ENCODE measurements at regions not wholly inside any gene's neighbourhood (a gene's known extent, or its start where the extent isn't known, plus 50 kb on each side); places are given as distances from the start of the nearest gene placed in this dataset.

DNA sequence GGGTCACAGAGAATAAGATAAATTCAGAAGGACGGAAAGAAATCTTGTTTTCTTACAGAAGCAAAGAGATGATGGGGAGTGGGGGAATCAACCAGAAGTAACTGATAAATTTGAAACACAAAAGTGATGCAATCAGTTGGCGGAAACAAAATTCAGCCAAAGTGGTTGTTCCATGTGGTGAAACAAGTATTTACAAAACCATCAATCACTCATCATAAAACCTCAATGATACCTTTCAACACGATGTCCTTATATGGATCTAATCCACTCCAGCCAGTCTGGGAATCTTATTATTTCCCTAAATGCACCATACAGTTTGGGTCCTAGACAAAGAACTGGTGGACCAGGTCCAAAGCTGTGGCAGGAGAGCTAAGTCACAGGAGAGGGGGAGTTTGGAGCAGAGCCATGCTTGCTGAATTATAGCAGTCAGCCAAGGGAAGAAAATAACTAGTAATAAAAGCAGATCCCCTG, 303.8 kb upstream of the LRRC7 start:
- Mint-ChIP-seq H3K9me3 (no peaks in the 10 kb centered on the region), H3K36me3 (ENCODE audit: low read depth) (no peaks in the 10 kb centered on the region), H3K27me3 (ENCODE audit: low read depth) (peaks cover 3% of the 10 kb centered on the region), H3K4me3 (peak overlapping the region in 1 of 3 experiments; percentile 4), H3K4me1 (peaks cover 34% of the 10 kb centered on the region), H3K27ac (peak overlapping the region; percentile 17 to 77 (median 72))
- TF ChIP-seq, protein P1, sequence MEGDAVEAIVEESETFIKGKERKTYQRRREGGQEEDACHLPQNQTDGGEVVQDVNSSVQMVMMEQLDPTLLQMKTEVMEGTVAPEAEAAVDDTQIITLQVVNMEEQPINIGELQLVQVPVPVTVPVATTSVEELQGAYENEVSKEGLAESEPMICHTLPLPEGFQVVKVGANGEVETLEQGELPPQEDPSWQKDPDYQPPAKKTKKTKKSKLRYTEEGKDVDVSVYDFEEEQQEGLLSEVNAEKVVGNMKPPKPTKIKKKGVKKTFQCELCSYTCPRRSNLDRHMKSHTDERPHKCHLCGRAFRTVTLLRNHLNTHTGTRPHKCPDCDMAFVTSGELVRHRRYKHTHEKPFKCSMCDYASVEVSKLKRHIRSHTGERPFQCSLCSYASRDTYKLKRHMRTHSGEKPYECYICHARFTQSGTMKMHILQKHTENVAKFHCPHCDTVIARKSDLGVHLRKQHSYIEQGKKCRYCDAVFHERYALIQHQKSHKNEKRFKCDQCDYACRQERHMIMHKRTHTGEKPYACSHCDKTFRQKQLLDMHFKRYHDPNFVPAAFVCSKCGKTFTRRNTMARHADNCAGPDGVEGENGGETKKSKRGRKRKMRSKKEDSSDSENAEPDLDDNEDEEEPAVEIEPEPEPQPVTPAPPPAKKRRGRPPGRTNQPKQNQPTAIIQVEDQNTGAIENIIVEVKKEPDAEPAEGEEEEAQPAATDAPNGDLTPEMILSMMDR (IDR thresholded peaks at IDR 0.05; ENCODE audit: unreplicated experiment in 3 of 3) = no peak

DNA sequence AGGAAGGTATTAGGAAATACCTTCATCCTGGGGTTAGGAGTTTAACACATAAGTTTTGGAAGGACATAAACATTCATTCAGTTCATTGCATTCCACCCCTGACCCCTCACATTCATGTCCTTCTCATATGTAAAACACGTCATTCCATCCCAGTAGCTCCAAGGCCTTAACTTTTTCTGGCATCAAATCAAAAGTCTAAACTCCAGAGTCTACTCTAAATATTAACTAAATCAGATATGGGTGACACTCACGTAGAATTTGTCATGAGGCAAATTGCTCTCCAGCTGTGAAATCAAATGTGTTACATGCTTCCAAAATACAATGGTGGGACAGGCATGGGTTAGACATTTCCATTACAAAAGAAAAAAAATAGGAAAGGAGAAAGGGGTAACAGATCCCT, 298.2 kb upstream of the LRRC7 start:
- TF ChIP-seq, protein P1 (IDR thresholded peaks at IDR 0.05; ENCODE audit: unreplicated experiment in 3 of 3) = no peak
- H3K27me3 Mint-ChIP-seq (ENCODE audit: low read depth) = no peaks in the 10 kb centered on the region
- no peak overlapping the region for H3K4me3 Mint-ChIP-seq
- peaks cover 16% of the 10 kb centered on the region for H3K4me1 Mint-ChIP-seq
- no peaks in the 10 kb centered on the region for H3K36me3 Mint-ChIP-seq (ENCODE audit: low read depth)
- H3K27ac Mint-ChIP-seq = peak overlapping the region; percentile 10 to 74 (median 13)
- H3K9me3 Mint-ChIP-seq = no peaks in the 10 kb centered on the region

DNA sequence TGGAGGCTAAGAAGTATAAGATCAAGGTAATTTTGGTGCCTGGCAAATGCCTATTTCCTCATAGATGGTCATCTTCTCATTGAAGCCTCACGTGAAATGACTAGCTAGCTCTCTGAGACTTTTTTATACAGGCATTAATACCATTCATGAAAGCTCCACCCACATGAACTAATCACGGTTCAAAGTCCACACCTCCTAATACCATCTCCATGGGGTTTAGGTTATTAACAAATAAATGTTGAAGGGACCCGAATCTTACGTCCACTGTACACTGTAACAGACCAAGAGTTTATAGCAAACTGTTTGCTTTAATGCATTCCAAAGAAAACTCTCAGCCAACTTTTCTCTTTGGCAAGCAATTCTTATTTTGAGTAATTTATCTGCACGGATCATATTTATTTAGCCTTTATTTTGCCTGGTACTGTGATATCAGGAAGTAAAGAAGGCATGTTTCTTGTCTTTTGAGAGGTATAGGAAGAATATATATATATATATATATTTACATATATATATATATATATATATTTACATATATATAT, 296.1 kb upstream of the LRRC7 start:
- no peaks in the 10 kb centered on the region for H3K9me3 Mint-ChIP-seq
- no peaks in the 10 kb centered on the region for H3K27me3 Mint-ChIP-seq (ENCODE audit: low read depth)

DNA sequence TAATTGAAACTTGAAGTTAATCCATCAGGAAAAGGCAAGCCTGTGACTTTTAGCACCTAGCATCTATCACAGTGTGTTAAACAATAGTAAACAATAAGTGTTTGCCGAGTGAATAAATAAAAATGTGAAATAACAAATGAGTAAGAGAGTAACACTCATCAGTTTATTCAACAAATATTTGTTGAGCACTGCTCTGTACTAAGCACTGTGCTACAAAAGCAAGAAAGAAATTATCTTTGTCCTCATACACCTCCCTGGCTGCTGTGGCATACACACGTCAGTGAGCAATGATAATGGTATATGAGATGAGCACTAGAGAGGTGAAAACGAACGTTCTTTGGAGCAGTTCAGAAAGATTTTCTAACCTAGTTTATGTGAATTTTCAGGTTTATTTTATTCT, 295.0 kb upstream of the LRRC7 start:
- Mint-ChIP-seq H3K4me3 (no peak overlapping the region), H3K27me3 (ENCODE audit: low read depth) (no peaks in the 10 kb centered on the region), H3K36me3 (ENCODE audit: low read depth) (no peaks in the 10 kb centered on the region), H3K9me3 (no peaks in the 10 kb centered on the region), H3K27ac (no peak overlapping the region), H3K4me1 (peaks cover 9% of the 10 kb centered on the region)
- TF ChIP-seq, protein P1 (IDR thresholded peaks at IDR 0.05; ENCODE audit: unreplicated experiment in 3 of 3) = no peak

More for the DNA sequence above, 296.1 kb upstream of the LRRC7 start:
- Mint-ChIP-seq H3K4me1 (peaks cover 9% of the 10 kb centered on the region), H3K4me3 (no peak overlapping the region), H3K36me3 (ENCODE audit: low read depth) (no peaks in the 10 kb centered on the region), H3K27ac (peak overlapping the region in 1 of 3 experiments; percentile 42)
- TF ChIP-seq, protein P1 (IDR thresholded peaks at IDR 0.05; ENCODE audit: unreplicated experiment in 3 of 3) = no peak

DNA sequence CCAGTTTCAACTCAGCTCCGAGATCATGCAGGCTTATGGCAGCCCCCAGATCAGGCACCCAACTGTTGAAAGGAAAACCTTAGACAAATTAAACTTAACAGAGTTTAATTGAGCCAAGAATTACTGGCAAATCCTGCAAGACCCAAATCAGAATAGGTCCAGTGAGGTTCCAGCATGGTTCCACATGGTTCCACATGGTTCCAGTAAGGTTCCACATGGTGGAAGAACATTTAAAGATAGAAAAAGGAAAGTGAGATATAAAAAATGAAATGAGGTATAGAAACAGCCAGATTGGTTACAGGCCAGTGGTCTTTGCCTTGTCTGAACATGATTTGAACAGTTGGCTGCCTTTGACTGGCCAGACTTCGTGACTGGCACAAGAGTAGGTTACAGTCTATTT, 288.8 kb upstream of the LRRC7 start:
- Mint-ChIP-seq H3K36me3 (ENCODE audit: low read depth) (no peaks in the 10 kb centered on the region), H3K9me3 (no peaks in the 10 kb centered on the region), H3K4me3 (no peak overlapping the region), H3K4me1 (peaks cover 6% of the 10 kb centered on the region), H3K27me3 (ENCODE audit: low read depth) (no peaks in the 10 kb centered on the region), H3K27ac (no peak overlapping the region)
- TF ChIP-seq, protein P1 (IDR thresholded peaks at IDR 0.05; ENCODE audit: unreplicated experiment in 3 of 3) = no peak

DNA sequence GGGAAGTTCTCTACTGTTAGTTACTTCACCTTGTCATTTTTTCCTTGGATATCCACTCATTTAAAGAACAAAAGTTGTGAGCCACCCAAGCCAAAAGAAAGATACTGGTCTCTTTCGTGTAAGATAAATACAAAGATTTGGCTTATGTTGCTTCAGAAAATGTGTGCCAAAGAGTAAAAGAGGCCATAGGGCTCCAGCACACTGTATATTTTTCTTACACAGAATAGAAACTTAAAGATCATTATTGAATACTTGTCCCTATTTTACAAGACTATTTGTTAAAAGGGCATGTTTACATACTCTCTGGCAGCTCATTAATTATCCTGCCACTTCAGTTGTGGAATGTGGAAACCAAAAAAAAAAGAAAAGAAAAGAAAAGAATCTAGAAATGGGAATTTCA, 284.2 kb upstream of the LRRC7 start:
- H3K36me3 Mint-ChIP-seq (ENCODE audit: low read depth) = no peaks in the 10 kb centered on the region
- peaks cover 19% of the 10 kb centered on the region for H3K4me1 Mint-ChIP-seq
- no peaks in the 10 kb centered on the region for H3K9me3 Mint-ChIP-seq
- H3K27ac Mint-ChIP-seq = peak overlapping the region in 1 of 3 experiments; percentile 18
- TF ChIP-seq, protein P1 (IDR thresholded peaks at IDR 0.05; ENCODE audit: unreplicated experiment in 3 of 3) = no peak
- no peak overlapping the region for H3K4me3 Mint-ChIP-seq
- no peaks in the 10 kb centered on the region for H3K27me3 Mint-ChIP-seq (ENCODE audit: low read depth)

All from nephron (organoid).